ENCODE measurements at regions not wholly inside any gene's neighbourhood (a gene's known extent, or its start where the extent isn't known, plus 50 kb on each side); places are given as distances from the start of the nearest gene placed in this dataset.

DNA sequence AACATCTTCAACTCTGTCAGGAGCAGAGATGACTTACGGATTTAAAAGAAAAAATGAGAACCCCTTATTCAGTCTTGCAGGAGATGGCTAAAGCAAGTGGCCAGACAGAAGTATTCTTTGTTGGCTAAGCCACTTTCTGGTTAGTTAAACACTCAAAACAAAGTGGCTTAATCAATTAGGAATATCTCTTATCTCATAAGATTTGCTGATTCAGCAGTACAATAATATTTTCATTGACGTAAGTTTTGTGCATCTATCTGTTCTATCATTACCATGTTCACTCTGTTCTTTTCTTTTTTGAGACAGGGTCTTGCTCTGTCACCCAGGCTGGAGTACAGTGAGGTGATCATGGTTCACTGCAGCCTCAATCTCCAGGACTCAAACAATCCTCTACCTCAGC is 342.0 kb downstream of the EN1 start:
- TF ChIP-seq EZH2phosphoT487 (conservative IDR thresholded peaks at IDR 0.05; ENCODE audit: low read length), result no peak
- TF ChIP-seq, protein P1, sequence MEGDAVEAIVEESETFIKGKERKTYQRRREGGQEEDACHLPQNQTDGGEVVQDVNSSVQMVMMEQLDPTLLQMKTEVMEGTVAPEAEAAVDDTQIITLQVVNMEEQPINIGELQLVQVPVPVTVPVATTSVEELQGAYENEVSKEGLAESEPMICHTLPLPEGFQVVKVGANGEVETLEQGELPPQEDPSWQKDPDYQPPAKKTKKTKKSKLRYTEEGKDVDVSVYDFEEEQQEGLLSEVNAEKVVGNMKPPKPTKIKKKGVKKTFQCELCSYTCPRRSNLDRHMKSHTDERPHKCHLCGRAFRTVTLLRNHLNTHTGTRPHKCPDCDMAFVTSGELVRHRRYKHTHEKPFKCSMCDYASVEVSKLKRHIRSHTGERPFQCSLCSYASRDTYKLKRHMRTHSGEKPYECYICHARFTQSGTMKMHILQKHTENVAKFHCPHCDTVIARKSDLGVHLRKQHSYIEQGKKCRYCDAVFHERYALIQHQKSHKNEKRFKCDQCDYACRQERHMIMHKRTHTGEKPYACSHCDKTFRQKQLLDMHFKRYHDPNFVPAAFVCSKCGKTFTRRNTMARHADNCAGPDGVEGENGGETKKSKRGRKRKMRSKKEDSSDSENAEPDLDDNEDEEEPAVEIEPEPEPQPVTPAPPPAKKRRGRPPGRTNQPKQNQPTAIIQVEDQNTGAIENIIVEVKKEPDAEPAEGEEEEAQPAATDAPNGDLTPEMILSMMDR (IDR thresholded peaks at IDR 0.05; ENCODE audit: insufficient read depth, low read length, poor library complexity, severe bottlenecking), result no peak

Measured in SU-DHL-6 (cell line).